ENCODE measurements at regions not wholly inside any gene's neighbourhood (a gene's known extent, or its start where the extent isn't known, plus 50 kb on each side); places are given as distances from the start of the nearest gene placed in this dataset.

DNA sequence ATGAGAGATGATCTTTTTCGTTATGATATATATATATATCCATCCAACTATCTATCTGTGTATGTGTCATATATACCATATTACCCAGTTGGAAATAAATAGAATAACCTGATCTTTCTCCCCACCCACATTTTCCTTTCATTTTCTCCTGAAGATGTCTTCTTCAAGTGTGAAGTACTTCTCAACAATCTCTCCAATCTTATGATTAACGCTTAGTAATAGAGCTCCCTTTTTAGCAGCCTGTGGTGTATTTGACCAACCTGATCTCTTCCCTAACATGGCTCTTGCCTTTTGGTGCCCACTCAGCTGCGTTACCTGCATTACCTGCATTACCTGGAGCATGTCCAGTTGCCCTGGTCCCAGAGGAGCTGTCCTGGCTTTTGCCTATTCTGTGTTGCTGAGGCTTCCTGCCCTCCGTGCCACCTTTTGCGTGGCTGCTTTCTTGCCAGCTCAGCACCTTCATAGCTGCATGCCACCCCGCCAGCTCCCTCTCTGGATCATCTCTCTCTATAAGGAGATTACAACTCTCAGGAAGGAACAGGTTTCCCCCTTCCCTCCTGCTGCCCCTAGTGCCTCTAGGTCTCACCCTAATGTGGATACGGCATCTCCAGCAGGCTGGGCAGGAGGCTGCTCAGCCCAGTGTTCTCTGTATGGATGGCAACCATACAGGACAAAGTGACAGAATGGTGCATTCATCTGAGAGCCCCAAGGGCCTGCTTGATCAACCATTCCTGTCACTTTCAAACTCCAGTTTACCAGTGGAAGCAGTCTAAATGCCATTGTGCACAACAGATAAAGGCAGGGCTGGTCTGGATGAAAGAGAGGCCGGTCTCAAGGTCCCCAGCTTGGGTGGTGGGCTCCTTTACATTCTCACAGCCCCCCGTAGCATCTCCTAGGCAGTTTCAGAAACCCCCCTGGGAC lies 126.7 kb downstream of the GADD45G start:
- TF ChIP-seq POLR2A (IDR thresholded peaks at IDR 0.05) (no peak), CTCF (IDR thresholded peaks at IDR 0.05) (no peak), POLR2AphosphoS5 (IDR thresholded peaks at IDR 0.05) (no peak)
